ENCODE measurements at regions not wholly inside any gene's neighbourhood (a gene's known extent, or its start where the extent isn't known, plus 50 kb on each side); places are given as distances from the start of the nearest gene placed in this dataset.
"Not testable (repeated sequence)": the region's sequence is repeated elsewhere in the genome, so short reads cannot be mapped to it uniquely, and the experiment has no call there.

DNA sequence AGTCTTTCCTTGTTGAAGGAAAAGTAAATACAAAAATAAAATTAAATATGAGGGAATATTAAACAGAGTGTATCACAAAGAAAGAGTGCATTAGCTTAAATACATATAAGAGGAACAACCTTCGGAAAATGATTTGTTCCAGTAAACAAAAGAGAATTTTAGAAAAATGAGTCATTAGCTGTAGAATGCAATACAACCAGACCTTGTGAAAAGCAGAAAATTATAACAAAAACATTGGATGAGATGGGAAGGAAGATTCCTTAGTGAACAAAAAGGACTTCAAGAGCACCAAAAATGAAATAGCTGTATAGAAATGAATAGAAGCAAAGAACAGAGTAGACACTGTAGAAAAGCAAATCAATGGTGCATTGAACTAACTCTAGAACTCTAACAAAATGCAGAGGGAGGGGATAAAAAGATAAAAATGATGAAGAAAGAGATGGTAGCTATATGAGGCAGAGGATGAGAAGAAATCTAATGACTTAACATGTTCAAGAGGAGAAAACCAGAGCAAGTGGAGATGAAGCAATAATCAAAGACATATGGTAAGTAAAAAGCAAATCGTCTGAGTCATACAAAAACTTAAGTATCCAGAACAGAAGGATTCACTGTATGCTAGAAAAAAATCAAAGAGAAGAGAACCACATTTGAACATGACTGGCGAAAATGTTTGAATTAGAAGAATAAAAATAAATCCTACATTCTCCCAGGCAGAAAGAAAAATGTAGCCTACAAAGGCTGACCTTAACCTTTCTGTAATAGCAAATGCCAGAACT is 190.5 kb downstream of the TMEM26 start:
- DNase-seq: no peak

DNA sequence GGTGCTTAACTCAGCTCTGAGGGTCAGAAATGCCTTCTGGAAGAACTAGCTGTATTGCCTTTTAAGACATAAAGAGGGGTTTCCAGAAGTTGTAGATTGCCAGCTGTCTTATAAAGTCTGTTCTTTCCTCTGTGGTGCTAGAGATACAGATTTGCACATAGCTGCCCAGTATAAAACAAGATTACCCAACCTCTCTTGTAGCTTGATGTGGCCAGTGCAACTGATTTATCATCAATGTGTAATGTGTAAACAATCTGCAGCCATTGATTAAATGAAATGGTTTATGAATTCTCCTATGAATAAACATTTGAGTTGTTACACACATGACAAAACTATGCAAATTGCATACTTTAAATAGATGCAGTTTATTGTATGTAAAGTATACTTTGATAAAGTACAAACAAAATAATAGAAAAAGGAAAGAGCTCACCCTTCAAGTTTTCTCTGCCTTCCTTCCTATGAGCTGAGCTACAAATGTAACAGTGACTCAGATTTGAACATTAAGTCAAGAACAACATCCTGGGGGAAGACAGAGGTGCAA is 195.2 kb downstream of the TMEM26 start:
- no peak for DNase-seq

DNA sequence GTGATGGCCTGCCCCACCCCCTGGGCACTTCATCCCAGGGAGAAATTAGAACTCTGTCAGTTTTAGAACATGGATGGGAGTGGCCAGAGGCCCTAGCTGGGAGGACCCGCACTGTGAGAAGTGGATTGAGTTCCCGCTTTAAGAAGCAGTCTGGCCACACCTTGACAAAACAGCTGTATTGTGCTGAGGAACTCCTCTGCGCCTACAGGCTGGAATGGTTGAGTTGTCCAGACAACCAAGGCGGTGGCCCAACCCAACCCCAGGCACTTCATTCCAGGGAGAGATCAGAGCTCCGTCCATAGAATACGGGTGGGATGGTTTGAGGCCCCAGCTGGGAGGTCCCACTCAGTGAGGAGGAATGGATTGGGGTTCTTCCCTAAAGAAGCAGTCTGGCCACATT is 196.0 kb downstream of the TMEM26 start:
- no peak for DNase-seq

DNA sequence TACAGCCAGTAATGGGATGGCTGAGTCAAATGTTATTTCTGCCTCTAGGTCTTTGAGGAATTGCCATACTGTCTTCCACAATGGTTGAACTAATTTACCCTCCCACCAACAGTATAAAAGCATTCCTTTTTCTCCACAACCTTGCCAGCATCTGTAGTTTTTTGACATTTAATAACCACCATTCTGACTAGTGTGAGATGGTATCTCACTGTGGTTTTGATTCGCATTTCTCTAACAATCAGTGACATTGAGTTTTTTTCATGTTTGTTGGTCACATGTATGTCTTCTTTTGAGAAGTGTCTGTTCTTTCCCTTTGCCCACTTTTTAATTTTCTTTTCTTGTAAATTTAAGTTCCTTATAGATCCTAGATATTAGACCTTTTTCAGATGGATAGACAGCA is 200.9 kb downstream of the TMEM26 start:
- not testable (repeated sequence) for DNase-seq

DNA sequence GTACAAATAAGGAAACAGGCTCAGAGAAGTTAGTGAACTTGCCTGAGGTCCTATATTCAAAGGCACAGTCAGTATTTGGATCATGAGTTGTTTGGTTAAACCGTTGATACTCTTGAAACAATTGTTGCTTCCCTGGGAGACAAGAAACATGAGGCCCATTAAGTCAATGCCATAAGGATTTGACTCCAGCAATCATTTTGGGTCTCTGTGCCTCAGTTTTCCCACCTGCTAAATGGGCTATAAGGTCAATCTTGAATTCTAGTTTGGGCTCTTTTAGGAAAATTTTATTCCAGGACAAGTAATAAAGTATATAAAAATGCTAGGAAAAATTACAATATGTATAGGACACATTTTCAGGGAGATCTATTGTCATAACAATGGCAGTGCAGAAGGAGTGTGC is 202.1 kb downstream of the TMEM26 start:
- no peak for DNase-seq

DNA sequence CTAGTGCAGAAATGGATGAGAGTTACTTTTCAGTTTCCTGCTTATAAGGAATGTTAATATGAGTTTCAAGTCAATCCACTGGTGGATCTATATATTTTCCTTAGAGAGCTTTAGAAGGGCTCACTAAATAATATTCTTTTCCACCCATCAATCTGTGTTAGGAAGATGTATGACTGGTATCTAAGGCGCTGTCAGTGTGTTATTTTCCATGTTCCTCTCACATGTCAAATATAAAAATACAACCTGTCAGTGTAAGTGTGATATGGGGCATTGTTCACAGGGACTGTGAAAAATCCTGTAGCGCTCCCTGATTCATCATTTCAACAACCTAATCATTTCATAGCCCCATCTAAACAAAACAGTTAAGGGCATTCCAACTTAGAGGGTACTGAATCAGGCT is 203.1 kb downstream of the TMEM26 start:
- no peak for DNase-seq

DNA sequence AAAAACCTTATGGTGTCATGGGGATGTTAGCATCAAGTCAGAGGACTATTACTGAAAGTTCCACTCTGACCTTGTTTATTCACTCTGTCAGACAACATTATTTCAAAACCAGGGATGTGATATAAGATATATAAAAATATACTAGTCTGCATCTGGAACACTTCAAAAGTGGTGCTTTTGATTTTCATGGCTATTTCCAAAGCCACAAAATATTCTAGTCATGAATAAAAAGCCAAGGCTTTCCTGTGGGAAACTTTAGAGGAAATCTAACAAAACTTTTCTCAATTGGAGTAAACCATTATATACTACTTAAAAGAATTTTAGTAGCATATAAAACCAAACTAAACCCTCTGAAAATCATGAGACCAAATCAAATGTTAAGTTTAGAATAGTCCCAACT is 205.2 kb downstream of the TMEM26 start:
- no peak for DNase-seq

DNA sequence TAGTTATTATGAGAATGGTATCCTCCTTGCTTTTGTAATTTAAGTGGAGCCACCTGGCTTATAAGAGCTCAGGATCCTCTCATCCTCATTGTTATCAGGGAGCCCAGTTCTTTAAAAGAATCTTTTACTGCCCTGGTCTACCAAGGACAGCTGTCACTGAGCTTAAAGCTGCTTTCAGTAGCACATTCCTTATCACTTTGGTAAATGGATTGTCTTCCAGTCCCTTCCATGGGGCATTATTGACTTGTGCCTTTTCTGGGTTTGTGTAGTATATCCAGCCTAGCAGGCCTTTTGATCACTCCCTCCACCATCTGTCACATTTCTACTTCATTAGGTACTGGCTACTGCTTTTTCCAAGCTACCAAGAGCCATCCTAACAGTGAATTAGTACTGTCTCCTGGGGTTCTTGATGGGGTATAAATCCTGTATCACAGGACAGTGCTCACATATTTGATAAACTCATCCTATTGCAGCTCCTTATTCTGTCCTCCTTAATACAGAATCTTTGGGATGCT is 208.9 kb downstream of the TMEM26 start:
- no peak for DNase-seq

DNA sequence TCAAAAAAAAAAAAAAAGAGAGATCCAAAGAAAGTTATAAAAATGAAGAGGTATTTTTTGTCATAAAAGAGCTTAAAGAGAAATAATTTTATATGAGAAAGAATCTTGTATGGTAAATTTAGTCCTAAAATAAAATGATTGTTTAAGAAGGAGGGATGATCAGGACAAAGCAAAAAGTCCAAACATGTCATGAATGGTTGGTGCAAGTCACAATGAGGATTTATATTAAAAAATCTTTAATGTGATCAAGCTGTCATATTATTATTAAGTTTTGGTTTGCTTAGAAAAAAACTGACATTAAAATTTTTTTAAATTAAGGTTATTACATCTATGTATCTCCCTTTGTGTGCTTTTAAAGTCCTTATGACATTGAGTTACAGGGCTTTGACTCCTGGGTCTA is 220.4 kb downstream of the TMEM26 start:
- no peak for DNase-seq

DNA sequence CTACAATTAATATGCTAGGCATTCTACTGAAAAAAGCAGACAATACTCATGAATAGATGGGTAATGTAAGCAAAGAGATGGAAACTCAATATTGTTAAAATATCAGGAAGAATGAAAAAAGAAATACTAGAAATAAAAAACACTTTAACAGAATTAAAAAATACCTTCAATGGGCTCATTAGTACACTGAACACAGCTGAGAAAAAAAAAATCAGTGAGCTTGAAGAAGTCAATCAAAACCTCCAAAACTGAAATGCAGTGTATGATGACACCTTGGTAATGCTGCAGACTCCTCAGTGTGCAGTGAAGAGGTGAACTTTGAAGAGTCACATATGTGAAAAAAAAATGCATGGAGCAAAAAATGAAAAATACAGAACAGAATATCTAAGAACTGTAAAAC is 227.2 kb downstream of the TMEM26 start:
- no peak for DNase-seq

DNA sequence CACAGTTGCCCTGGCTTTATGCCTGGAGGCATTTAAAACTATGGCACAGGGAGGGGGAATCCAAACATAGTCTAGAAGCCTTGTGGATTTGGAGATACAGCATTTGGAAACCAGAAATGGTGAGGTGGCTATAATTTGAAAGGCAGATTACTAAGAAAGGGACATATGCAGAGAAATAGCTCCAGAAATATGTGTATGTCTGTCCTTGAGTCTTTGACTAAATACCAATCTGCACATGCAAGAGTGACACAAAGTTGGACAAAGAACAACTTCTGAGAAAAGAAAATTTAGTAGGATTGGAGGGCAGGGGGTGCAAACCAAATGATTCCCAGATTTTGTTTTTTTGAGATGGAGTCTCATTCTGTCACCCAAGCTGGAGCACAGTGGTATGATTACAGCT is 229.6 kb downstream of the TMEM26 start:
- no peak for DNase-seq

DNA sequence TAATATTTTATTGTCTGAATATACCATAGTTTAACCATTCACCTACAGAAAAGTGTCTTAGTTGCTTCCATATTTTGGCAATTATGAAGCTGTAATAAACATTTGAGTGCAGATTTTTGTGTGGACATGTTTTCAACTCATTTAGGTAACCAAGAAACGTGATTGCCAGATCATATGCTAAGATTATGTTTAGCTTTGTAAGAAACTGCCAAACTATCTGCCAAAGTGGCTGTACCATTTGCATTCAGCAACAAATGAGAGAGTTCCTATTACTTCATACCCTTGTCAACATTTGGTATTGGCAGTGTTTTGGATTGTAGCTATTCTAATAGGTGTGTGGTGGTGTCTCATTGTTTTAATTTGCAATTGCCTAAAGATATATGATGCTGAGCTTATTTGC is 233.5 kb downstream of the TMEM26 start:
- DNase-seq: no peak

DNA sequence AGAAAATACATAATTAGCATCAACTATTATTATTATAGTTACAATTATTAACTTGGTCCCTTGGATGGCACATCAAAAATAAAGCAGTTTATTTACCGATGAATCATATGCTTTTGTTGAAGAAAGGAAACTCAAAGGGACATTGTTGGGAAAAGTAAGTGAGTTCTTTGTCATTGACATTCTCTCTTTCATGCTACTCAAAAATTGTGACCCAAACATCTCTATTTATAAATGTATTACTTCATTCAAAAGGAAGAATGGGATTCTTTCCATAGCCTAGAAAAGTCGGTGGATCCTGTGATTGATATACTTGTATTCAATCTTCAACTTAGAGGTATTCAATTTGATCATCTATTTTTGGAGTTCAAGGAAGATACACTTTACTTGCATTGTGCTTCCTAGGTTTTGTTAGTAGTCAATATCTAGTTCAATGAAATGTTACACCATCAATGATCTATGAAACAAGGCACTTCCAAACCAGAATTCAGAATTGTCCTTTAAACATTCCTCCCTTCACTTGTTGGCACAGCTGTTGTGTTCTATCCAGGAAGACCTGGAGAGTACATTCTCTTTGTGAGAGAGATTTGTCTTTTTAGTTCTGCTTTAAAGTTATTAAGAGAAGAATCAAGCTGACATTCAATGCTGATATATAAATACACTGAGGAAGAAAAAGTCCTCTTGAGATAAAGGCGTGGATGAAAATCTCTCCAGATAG is 235.2 kb downstream of the TMEM26 start:
- DNase-seq: no peak

DNA sequence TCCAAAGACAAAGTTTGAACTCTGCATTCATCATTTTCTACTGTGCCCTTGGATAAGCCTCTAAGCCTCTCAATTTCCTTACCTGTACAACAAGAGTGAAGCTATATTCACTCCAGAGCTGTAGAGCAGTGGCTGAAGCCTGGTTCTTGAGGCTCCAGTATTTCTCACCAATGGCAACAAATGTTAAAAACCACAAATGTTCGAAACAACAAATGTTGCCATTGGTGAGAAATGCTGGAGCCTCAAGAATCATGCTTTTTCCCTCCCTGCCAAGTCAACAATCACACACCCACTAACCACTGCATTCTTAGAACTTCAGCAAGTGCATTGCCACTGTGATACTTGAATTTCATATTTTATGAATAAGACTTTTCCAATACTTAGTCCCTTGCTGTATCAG is 237.9 kb downstream of the TMEM26 start:
- no peak for DNase-seq

DNA sequence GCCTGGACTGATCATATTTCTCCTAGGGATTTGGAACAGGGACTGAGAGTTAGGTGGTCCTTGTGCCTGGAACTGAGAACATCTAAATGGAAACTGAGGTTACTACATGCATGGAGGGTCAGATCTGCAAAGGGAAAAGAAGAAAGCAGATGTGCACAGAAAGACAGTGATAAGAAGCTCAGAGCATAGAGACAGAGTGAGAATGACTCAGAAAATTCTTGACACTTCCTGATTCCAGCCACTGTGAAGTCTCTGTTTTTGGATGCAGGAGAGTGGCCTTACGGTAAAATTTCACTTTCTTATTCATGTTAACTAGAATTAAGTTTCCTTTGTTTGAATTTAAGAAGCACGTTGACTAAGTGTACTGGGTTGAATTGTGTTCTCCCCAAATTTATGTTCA is 241.7 kb downstream of the TMEM26 start:
- no peak for DNase-seq

DNA sequence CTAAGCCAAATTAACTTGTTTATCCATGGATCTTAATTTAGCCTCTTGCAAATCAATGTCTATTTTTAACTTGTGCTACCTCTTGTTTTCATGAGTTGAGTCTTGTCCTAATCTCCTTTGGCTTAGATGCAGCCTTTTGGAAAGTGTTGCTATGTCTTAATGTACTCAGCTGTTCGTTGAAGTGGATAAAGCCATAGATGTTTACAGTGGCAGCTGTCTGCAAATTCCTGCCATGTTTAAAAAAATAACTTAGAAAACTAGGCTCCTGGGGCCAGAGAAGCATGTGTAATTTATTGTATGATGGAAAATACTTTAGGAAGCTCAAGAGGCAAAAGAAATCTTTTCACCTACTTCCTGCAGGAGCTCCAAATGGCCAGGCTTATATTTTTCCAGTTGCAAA is 253.1 kb upstream of the RHOBTB1 start:
- no peak for DNase-seq

DNA sequence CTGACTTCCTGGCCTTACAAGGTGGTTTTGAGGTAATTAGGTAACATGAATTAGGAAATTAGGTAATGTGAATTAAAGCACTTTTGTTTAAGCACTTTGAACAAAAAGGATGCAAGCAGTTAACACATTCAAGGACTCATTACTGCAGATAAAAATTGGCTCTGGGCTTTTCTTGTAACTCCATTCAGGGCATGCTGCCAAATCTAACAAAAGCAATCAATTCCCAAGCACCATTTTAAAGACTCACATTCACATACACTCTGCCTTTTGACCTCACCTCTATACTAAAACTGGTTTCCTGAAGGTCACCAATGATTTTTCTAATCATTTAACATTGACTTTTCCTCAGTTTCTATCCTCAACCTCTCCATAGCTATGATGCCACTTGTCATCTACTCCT is 251.2 kb upstream of the RHOBTB1 start:
- DNase-seq: no peak

DNA sequence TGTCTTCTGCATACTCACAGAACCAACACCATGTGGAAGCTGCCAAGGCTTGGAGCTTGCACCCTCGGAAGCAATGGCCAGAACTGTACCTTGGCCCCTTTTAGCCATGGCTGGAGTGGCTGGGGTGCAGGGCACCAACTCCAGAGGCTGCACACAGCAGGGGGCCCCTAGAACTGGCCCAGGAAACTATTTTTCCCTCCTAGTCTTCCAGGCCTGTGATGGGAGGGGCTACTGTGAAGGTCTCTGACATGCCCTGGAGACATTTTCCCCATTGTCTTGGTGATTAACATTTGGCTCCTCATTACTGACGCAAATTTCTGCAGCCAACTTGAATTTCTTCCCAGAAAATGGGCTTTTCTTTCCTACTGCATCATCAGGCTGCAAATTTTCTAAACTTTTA is 248.6 kb upstream of the RHOBTB1 start:
- DNase-seq: not testable (repeated sequence)

DNA sequence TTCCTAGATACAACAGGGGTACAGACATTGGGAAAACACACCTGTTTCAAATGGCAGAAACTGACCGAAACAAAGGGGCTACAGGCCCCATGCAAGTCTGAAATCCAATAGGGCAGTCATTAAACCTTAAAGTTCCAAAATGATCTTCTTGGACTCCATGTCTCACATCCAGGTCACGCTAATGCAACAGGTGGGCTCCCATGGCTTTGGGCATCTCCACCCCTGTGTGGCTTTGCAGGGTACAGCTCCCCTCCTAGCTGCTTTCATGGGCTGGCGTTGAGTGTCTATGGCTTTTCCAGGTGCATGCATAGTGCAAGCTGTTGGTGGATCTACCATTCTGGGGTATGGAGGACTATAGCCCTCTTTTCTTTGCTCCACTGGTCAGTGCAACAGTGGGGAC is 248.1 kb upstream of the RHOBTB1 start:
- no peak for DNase-seq

DNA sequence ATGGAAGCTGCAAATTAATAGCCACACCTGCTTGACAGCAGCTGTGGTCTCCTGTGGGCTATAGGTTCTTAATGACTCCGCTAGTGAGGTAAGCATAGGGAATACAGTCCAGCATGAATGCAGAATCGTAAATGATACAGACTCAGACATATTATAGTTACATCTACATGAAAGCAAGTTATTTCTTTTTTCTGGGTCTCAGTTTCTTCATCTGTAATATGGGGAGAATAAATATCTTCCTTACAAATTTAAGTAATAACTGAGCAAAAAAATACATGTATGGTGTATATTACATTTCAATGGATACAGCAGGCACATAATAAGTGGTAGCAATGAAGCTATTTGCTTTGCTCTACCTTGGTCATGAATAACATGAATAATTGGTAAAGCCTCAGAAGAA is 245.9 kb upstream of the RHOBTB1 start:
- DNase-seq: no peak

DNA sequence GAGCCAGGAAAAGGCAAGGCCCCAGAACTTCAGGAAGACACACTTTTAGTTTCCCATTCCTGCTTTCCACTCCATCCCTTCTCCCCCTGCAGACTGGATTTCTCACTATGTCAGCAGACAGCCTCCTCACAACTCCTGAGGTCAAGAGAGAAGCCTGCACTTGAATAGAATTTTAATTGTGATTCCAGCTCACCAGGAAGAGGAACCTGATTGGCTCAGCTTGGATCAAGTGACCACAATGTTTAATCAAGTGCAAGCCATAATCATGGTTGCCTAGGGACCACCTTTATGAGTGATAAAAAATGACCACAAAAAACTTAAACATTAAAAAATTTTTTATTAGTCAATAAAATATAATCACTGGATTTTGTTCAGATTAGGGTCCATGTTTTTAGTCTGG is 244.7 kb upstream of the RHOBTB1 start:
- DNase-seq: no peak

DNA sequence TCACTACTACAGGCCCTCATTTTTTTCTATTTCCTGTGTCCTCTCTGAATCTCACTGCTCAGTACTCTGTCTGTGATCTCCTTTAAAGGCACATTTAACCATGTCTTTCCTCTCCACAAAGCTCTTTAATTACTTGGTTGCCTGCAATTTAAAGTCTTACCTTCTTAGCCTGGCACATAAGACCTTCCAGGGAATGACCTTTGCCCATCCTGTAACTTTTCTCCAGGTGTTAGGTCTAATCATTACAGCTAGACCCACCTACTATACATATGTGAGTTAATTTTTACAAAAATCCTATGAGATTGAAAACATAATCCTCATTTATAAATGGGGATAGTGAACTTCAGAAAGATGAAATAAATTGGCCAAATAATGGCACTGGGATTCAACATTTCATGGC is 244.1 kb upstream of the RHOBTB1 start:
- DNase-seq: no peak

DNA sequence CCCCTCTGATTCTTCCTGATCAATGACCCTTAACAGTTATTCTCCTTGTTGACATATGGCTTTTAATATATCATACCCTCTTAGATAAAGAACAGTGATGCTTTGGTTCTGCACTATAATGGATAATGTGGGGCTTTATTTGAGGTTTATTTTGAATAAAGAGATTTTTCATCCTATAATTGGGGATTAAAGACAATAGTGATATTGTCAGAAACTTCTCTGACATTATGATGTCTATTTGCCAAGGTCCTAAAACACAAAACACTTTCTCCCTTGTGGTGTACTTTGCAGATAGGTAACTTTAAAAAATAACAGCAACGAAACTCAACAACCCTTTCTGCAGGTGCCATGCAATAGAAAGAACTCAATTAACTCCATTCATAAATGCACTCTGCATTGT is 243.6 kb upstream of the RHOBTB1 start:
- DNase-seq: no peak

DNA sequence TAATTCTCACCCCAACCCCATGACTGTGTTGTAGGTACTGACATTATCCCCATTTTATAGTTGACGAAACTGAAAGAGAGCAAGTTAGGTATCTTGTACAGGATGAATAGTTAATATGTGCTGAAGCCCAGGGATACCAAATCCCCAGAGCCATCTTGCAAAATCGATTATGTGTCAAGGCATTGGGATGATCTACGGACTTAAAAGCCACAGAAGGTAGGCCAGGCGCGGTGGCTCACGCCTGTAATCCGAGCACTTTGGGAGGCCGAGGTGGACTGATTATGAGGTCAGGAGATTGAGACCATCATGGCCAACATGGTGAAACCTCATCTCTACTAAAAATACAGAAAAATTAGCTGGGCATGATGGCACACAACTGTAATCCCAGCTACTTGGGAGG is 242.4 kb upstream of the RHOBTB1 start:
- DNase-seq: no peak
